ENCODE measurements at regions not wholly inside any gene's neighbourhood (a gene's known extent, or its start where the extent isn't known, plus 50 kb on each side); places are given as distances from the start of the nearest gene placed in this dataset.

- Histone ChIP-seq H3K14ac (replicated peaks; ENCODE audit: low read depth, low read length) (no peak overlapping the region), H4K91ac (ENCODE audit: insufficient read depth, low read depth, low read length) (no peak overlapping the region), H3K4me3 (ENCODE audit: insufficient read depth, low read depth, low read length) (no peak overlapping the region), H4K5ac (ENCODE audit: low read depth, low read length) (no peak overlapping the region), H3K9me1 (ENCODE audit: insufficient read depth, low read length) (no peaks in the 10 kb centered on the region), H2BK20ac (ENCODE audit: low read depth, low read length) (no peak overlapping the region), H2BK5ac (ENCODE audit: low read depth, low read length, poor library complexity, severe bottlenecking) (no peak overlapping the region), H3K23ac (ENCODE audit: low read depth, low read length) (no peak overlapping the region), H4K20me1 (ENCODE audit: insufficient read depth, low read length) (no peaks in the 10 kb centered on the region), H3K79me1 (ENCODE audit: low read depth in 1 of 2, low read length in 2 of 2) (no peaks in the 10 kb centered on the region), H3K27me3 (ENCODE audit: control insufficient read depth, insufficient read depth, low read length) (no peaks in the 10 kb centered on the region; the same call in 1 of the 2 replicates), H3K4me1 (ENCODE audit: control insufficient read depth, insufficient read depth, low read length) (no peaks in the 10 kb centered on the region), H3K27ac (ENCODE audit: insufficient read depth, low read length) (no peak overlapping the region), H2AK5ac (ENCODE audit: low read depth, low read length) (no peak overlapping the region), H2BK15ac (ENCODE audit: low read depth, low read length) (no peak overlapping the region), H3K9me3 (ENCODE audit: control insufficient read depth, insufficient read depth, low read length) (0 out of 2 replicates have a peak, but pooled peaks cover 1% of the 10 kb centered on the region), H3K36me3 (ENCODE audit: control insufficient read depth, insufficient read depth, low read length) (no peaks in the 10 kb centered on the region), H3K18ac (ENCODE audit: low read depth, low read length) (no peak overlapping the region), H3K4ac (ENCODE audit: low read depth, low read length) (no peak overlapping the region), H3K9ac (ENCODE audit: low read depth, low read length) (no peak overlapping the region), H3K4me2 (ENCODE audit: low read depth, low read length) (no peak overlapping the region), H2BK120ac (ENCODE audit: low read depth, low read length) (no peak overlapping the region), H3K56ac (ENCODE audit: extremely low read depth, insufficient read depth, low read length) (no peak overlapping the region), H2AK9ac (replicated peaks; ENCODE audit: low read depth, low read length, poor library complexity) (no peak overlapping the region), H2AFZ (replicated peaks; ENCODE audit: low read length, poor library complexity) (no peak overlapping the region), H4K8ac (ENCODE audit: low read depth in 2 of 2, low read length in 2 of 2) (no peak overlapping the region)
- intact Hi-C loops (cut with micrococcal nuclease) (no loop called here), in situ Hi-C loops (cut with MboI; ENCODE audit: low sequenced_read_pairs) (no loop called here), dilution Hi-C loops (cut with HindIII; ENCODE audit: low sequenced_read_pairs, unreplicated experiment) (no loop called here)
- WGBS, 2 experiments (ENCODE audit: extremely low coverage in 2 of 2, insufficient read length in 1 of 2): 0% methylated on average over 1 of the region's 5 CpGs; no CpG with 5 or more reads in 1 of the 2 experiments
- no peak for DNase-seq
- BruUV-seq (replicated peaks): no TSS peak
- ChIA-PET POLR2A (ENCODE audit: unreplicated experiment) (no interaction called here), CTCF (no interaction called here)
- no peak for ATAC-seq (ENCODE audit: low read depth)
- TF ChIP-seq MAZ (IDR thresholded peaks at IDR 0.05; ENCODE audit: borderline replicate concordance, low read depth, low read length): no peak
- no peak for TF ChIP-seq CHD1 (IDR thresholded peaks at IDR 0.05; ENCODE audit: low read depth, low read length)
- TF ChIP-seq RCOR1 (IDR thresholded peaks at IDR 0.05; ENCODE audit: insufficient replicate concordance, low read length): no peak
- TF ChIP-seq RAD21 (IDR thresholded peaks at IDR 0.05; ENCODE audit: low read length): no peak
- no peak for TF ChIP-seq ELK1 (IDR thresholded peaks at IDR 0.05; ENCODE audit: borderline replicate concordance, low read depth, low read length)
- TF ChIP-seq RFX5 (IDR thresholded peaks at IDR 0.05; ENCODE audit: low read depth, low read length): no peak
- TF ChIP-seq POLR2A (IDR thresholded peaks at IDR 0.05; ENCODE audit: low read depth, low read length): no peak
- no peak for TF ChIP-seq CTCF (conservative IDR thresholded peaks at IDR 0.05; ENCODE audit: low read depth, low read length)
Observed at GRCh38 chr20:41784209-41784958, 166.2 kb upstream of the CHD6 start.
